H1 (cell line): ENCODE measurements at regions not wholly inside any gene's neighbourhood (a gene's known extent, or its start where the extent isn't known, plus 50 kb on each side); places are given as distances from the start of the nearest gene placed in this dataset.

Experiments
- CTCF ChIA-PET: fragments of 300-600 bp; sonication (Branson Sonifier 250); formaldehyde crosslinking; loops from one replicate; lab custom pipeline; 2021; ENCODE audit not compliant: partially characterized antibody; lab: Charles Lee
- POLR2A ChIA-PET: fragments of 300-600 bp; sonication (Branson Sonifier 250); formaldehyde crosslinking; loops from one replicate; lab custom pipeline; 2021; ENCODE audit warnings: inconsistent platforms; ENCODE audit not compliant: partially characterized antibody; lab: Charles Lee
- DNase-seq, 2 experiments: peaks; one replicate each; pipeline versions ENCODE4 v3.0.0 to v3.0.0-alpha.2; 2010 to 2022; ENCODE audit warnings: low spot score in 2 of 2, low read depth in 1 of 2, mixed read lengths in 1 of 2
- FAIRE-seq: peaks from 2 replicates; lab custom pipeline; 2011; peaks lifted over from hg19 to GRCh38; lab: Jason Lieb, UNC
- H2AFZ ChIP-seq: 2 replicates; pipeline ENCODE4 v1.8.1; 2012; ENCODE audit warnings: low read length, inconsistent platforms
- H2AK5ac ChIP-seq: 2 replicates; pipeline ENCODE4 v1.6.1; 2013; ENCODE audit warnings: low read depth, low read length
- H2BK120ac ChIP-seq: replicated peaks from 2 replicates; pipeline ENCODE3; 2013; ENCODE audit warnings: low read depth, low read length, inconsistent platforms
- H2BK12ac ChIP-seq: 2 replicates; pipeline ENCODE4 v1.6.1; 2013; ENCODE audit warnings: low read depth, low read length
- H2BK15ac ChIP-seq: 2 replicates; pipeline ENCODE4 v1.6.1; 2013; ENCODE audit warnings: low read length
- H2BK20ac ChIP-seq: 2 replicates; pipeline ENCODE4 v1.6.1; 2013; ENCODE audit warnings: low read length
- H2BK5ac ChIP-seq: 2 replicates; pipeline ENCODE4 v1.6.1; 2013; ENCODE audit warnings: low read depth, low read length
- H3K14ac ChIP-seq: 2 replicates; pipeline ENCODE4 v1.6.1; 2013; ENCODE audit warnings: inconsistent platforms; ENCODE audit not compliant: insufficient read length
- H3K18ac ChIP-seq: 2 replicates; pipeline ENCODE4 v1.6.1; 2013; ENCODE audit warnings: low read length; ENCODE audit errors: extremely low read depth
- H3K23ac ChIP-seq: 2 replicates; pipeline ENCODE4 v1.6.1; 2013; ENCODE audit warnings: inconsistent platforms; ENCODE audit not compliant: insufficient read length
- H3K23me2 ChIP-seq: 2 replicates; pipeline ENCODE4 v1.6.1; 2013; ENCODE audit warnings: low read depth, low read length
- H3K27ac ChIP-seq: 2 replicates; pipeline ENCODE4 v1.6.1; 2011; ENCODE audit warnings: low read depth, low read length, inconsistent platforms
- H3K27me3 ChIP-seq, 4 experiments: replicated peaks in 1 of 4; 1 replicate in 1 of 4; 2 replicates in 3 of 4; pipeline versions ENCODE4 v1.6.1 to v1.8.1; 2011 to 2013; ENCODE audit warnings: low read length in 3 of 4, mild to moderate bottlenecking in 3 of 4, inconsistent platforms in 2 of 4, mixed read lengths in 2 of 4, moderate library complexity in 1 of 4; ENCODE audit not compliant: control insufficient read depth in 3 of 4, insufficient read depth in 3 of 4; ENCODE audit errors: extremely low read depth in 1 of 4
- H3K36me3 ChIP-seq, 4 experiments: 2 replicates each; pipeline versions ENCODE4 v1.6.1 to v1.8.1; 2011 to 2013; ENCODE audit warnings: mild to moderate bottlenecking in 4 of 4, low read length in 3 of 4, moderate library complexity in 2 of 4, control low read depth in 1 of 4, inconsistent platforms in 1 of 4; ENCODE audit not compliant: insufficient read depth in 4 of 4, control insufficient read depth in 2 of 4
- H3K4ac ChIP-seq: replicated peaks from 2 replicates; pipeline ENCODE3; 2013; ENCODE audit warnings: low read length, low read depth, mixed read lengths, inconsistent platforms; ENCODE audit not compliant: insufficient read length
- H3K4me1 ChIP-seq, 4 experiments: replicated peaks in 1 of 4; 1 replicate in 1 of 4; 2 replicates in 3 of 4; pipeline versions ENCODE4 v1.6.1 to v1.8.1; 2011 to 2013; ENCODE audit warnings: low read length in 3 of 4, inconsistent platforms in 2 of 4, mixed read lengths in 1 of 4; ENCODE audit not compliant: insufficient read depth in 4 of 4, control insufficient read depth in 3 of 4
- H3K4me2 ChIP-seq, 2 experiments: 2 replicates each; pipeline versions ENCODE4 v1.6.1 to v1.8.1; 2011 to 2013; ENCODE audit warnings: low read depth in 2 of 2, low read length in 2 of 2, control low read depth in 1 of 2, inconsistent platforms in 1 of 2, mild to moderate bottlenecking in 1 of 2; ENCODE audit not compliant: insufficient read depth in 1 of 2
- H3K4me3 ChIP-seq, 4 experiments: fragments of 200-600, 300-600 bp in 1 of 4; sonication (generic), shearing (Covaris generic), sonication (Bioruptor Twin) in 1 of 4; 2 replicates each; pipeline versions ENCODE4 v1.5.1 to v1.8.1; 2011 to 2016; ENCODE audit warnings: low read length in 4 of 4, low read depth in 3 of 4, control low read depth in 2 of 4, inconsistent platforms in 2 of 4, mild to moderate bottlenecking in 2 of 4, mixed read lengths in 1 of 4, moderate library complexity in 1 of 4; ENCODE audit not compliant: insufficient read depth in 2 of 4; ENCODE audit errors: extremely low read depth in 1 of 4
- H3K56ac ChIP-seq: replicated peaks from 2 replicates; pipeline ENCODE3; 2013; ENCODE audit warnings: low read depth, mild to moderate bottlenecking, mixed read lengths, low read length, inconsistent platforms; ENCODE audit not compliant: insufficient read length
- H3K79me1 ChIP-seq: 2 replicates; pipeline ENCODE4 v1.6.1; 2013; ENCODE audit warnings: low read depth, low read length, control low read depth
- H3K79me2 ChIP-seq, 2 experiments: 2 replicates each; pipeline versions ENCODE4 v1.6.1 to v1.8.1; 2012 to 2013; ENCODE audit warnings: low read length in 2 of 2, mild to moderate bottlenecking in 2 of 2, inconsistent platforms in 1 of 2; ENCODE audit not compliant: insufficient read depth in 2 of 2, control insufficient read depth in 1 of 2
- H3K9ac ChIP-seq, 4 experiments: replicated peaks in 1 of 4; 1 replicate in 1 of 4; 2 replicates in 3 of 4; pipeline versions ENCODE4 v1.6.1 to v1.8.1; 2011 to 2013; ENCODE audit warnings: low read depth in 3 of 4, low read length in 3 of 4, control low read depth in 2 of 4, mild to moderate bottlenecking in 2 of 4, moderate library complexity in 2 of 4, inconsistent platforms in 1 of 4; ENCODE audit errors: extremely low read depth in 1 of 4
- H3K9me3 ChIP-seq, 2 experiments: 2 replicates each; pipeline versions ENCODE4 v1.6.1 to v1.8.1; 2012 to 2013; ENCODE audit warnings: mild to moderate bottlenecking in 2 of 2, moderate library complexity in 2 of 2, control low read depth in 1 of 2, inconsistent platforms in 1 of 2, low read depth in 1 of 2, low read length in 1 of 2, mixed read lengths in 1 of 2; ENCODE audit not compliant: insufficient read depth in 2 of 2
- H4K20me1 ChIP-seq, 2 experiments: replicated peaks in 1 of 2; 2 replicates each; pipeline versions ENCODE3 to v1.8.1; 2011 to 2013; ENCODE audit warnings: inconsistent platforms in 2 of 2, low read length in 2 of 2, mild to moderate bottlenecking in 1 of 2; ENCODE audit not compliant: insufficient read depth in 2 of 2, control insufficient read depth in 1 of 2
- H4K5ac ChIP-seq: 2 replicates; pipeline ENCODE4 v1.6.1; 2013; ENCODE audit warnings: low read length, low read depth, mixed read lengths, inconsistent platforms; ENCODE audit not compliant: insufficient read length
- H4K8ac ChIP-seq: 2 replicates; pipeline ENCODE4 v1.8.0; 2013; ENCODE audit warnings: mild to moderate bottlenecking, moderate library complexity, low read length, inconsistent platforms; ENCODE audit not compliant: insufficient read depth; ENCODE audit errors: extremely low read depth
- H4K91ac ChIP-seq: replicated peaks from 2 replicates; pipeline ENCODE3; 2013; ENCODE audit warnings: low read length, mixed read lengths, inconsistent platforms; ENCODE audit not compliant: insufficient read length
- CBX8 ChIP-seq: fragments of 300-800, 300-1000 bp; sonication (generic); IDR thresholded peaks from 2 replicates; pipeline ENCODE4 v1.7.1; 2016; ENCODE audit warnings: low read depth, low read length, borderline replicate concordance
- CTBP2 ChIP-seq: IDR thresholded peaks from 2 replicates; pipeline ENCODE4 v1.7.0; 2011; ENCODE audit warnings: borderline replicate concordance, mild to moderate bottlenecking, moderate library complexity, mixed read lengths, low read length; ENCODE audit not compliant: insufficient read depth, insufficient read length
- EP300 ChIP-seq, 2 experiments: IDR thresholded peaks; 1 replicate in 1 of 2; 2 replicates in 1 of 2; pipeline ENCODE4 v1.6.1; 2011 to 2012; ENCODE audit warnings: low read depth in 2 of 2, low read length in 2 of 2, mild to moderate bottlenecking in 2 of 2, borderline replicate concordance in 1 of 2, inconsistent platforms in 1 of 2, moderate library complexity in 1 of 2
- HDAC2 ChIP-seq, 2 experiments: fragments of 300-600 bp in 1 of 2; sonication (generic) in 1 of 2; IDR thresholded peaks; 2 replicates each; pipeline ENCODE4 v1.6.1; 2011 to 2012; ENCODE audit warnings: low read depth in 2 of 2, low read length in 2 of 2, mild to moderate bottlenecking in 2 of 2, moderate library complexity in 2 of 2, borderline replicate concordance in 1 of 2, inconsistent platforms in 1 of 2
- POLR2A ChIP-seq, 2 experiments: IDR thresholded peaks; 1 replicate in 1 of 2; 2 replicates in 1 of 2; pipeline ENCODE4 v1.6.1; 2011; ENCODE audit warnings: low read depth in 2 of 2, low read length in 2 of 2, mild to moderate bottlenecking in 2 of 2; ENCODE audit errors: control extremely low read depth in 1 of 2
- SRF ChIP-seq: IDR thresholded peaks from 2 replicates; pipeline ENCODE4 v1.6.1; 2011; ENCODE audit warnings: mild to moderate bottlenecking, low read depth, low read length, moderate library complexity
- SUZ12 ChIP-seq: fragments of 200-600 bp; sonication (generic); IDR thresholded peaks from 2 replicates; pipeline ENCODE4 v1.6.1; 2012; ENCODE audit warnings: mild to moderate bottlenecking, inconsistent platforms, low read length, moderate library complexity, mixed read lengths
- TAF1 ChIP-seq: IDR thresholded peaks from 2 replicates; pipeline ENCODE4 v1.6.1; 2011; ENCODE audit warnings: mild to moderate bottlenecking, low read depth, low read length
- WGBS, 2 experiments: shearing (Covaris generic) in 1 of 2; methylation state at CpG; one replicate each; pipeline versions ENCODE4 v1.1.6 to v1.1.7; 2013 to 2015; ENCODE audit warnings: low lambda C conversion rate in 2 of 2, mixed read lengths in 2 of 2, inconsistent platforms in 1 of 2, low coverage in 1 of 2, missing lambda C conversion rate in 1 of 2; ENCODE audit not compliant: insufficient replicate concordance in 2 of 2, insufficient coverage in 1 of 2, insufficient read length in 1 of 2; ENCODE audit errors: extremely low coverage in 1 of 2, missing lambda C conversion rate in 1 of 2; 5-methylcytosine and 5-hydroxymethylcytosine counted together
- TF ChIP-seq, protein P1 (sequence below): IDR thresholded peaks from 2 replicates; pipeline ENCODE4 v1.6.1; 2011; ENCODE audit warnings: low read depth, mild to moderate bottlenecking, low read length; ENCODE audit not compliant: insufficient read depth
- TF ChIP-seq, protein P2 (sequence below): IDR thresholded peaks from 2 replicates; pipeline ENCODE4 v1.6.1; 2012; ENCODE audit warnings: inconsistent platforms

DNA sequence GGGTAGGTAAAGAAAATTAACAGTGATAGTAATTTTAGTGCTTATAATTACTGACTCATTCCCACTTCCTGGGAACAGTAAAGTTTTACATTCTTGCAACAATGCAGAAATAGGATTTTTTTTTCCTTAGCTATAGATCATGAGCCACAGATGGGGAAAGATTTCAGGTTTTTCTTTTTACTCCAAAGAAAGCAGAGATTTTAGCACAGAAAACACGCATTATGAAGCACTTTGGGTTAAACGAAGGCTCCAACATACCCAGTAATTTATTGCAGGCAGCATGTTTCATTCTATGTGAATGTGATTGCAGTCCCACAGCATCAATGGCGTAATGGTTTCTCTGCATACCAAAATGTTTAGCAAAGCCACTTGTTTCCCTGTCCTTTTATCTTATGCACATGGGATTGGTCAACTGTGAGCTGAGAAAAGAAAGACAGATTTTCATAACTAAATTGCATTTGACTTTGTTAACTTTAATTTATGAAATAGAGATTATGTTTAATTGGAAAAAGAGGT is 124.6 kb upstream of the E2F7 start:
- no peak overlapping the region for H2BK120ac ChIP-seq
- H4K5ac ChIP-seq = no peak overlapping the region
- H3K9ac ChIP-seq = no peak overlapping the region
- no peak overlapping the region for H3K56ac ChIP-seq
- no peaks in the 10 kb centered on the region for H3K4me1 ChIP-seq
- no peaks in the 10 kb centered on the region for H4K20me1 ChIP-seq
- H2BK15ac ChIP-seq = no peak overlapping the region
- no peak overlapping the region for H2BK20ac ChIP-seq
- H3K27ac ChIP-seq = no peak overlapping the region
- no peak overlapping the region for H2BK12ac ChIP-seq
- H3K4ac ChIP-seq = no peak overlapping the region
- CTCF ChIA-PET = interaction anchor here (0.6 kb wide), 1 partner anchor 20 kb away, joined by 4 read pairs; no protein-coding TSS in a partner anchor
- no peaks in the 10 kb centered on the region for H3K79me2 ChIP-seq
- H3K23ac ChIP-seq = no peak overlapping the region
- no peaks in the 10 kb centered on the region for H3K27me3 ChIP-seq
- TF ChIP-seq TAF1 (no peak), CTBP2 (no peak), HDAC2 (IDR thresholded peaks at IDR 0.05; ENCODE audit: borderline replicate concordance in 1 of 2, low read depth in 2 of 2, low read length in 2 of 2) (no peak), SRF (no peak), CBX8 (no peak), EP300 (IDR thresholded peaks at IDR 0.05; ENCODE audit: borderline replicate concordance in 1 of 2, low read depth in 2 of 2, low read length in 2 of 2) (no peak), SUZ12 (no peak), POLR2A (IDR thresholded peaks at IDR 0.05; ENCODE audit: control extremely low read depth in 1 of 2, low read depth in 2 of 2, low read length in 2 of 2) (no peak)
- TF ChIP-seq, protein P1, sequence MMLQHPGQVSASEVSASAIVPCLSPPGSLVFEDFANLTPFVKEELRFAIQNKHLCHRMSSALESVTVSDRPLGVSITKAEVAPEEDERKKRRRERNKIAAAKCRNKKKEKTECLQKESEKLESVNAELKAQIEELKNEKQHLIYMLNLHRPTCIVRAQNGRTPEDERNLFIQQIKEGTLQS = no peak
- TF ChIP-seq, protein P2, sequence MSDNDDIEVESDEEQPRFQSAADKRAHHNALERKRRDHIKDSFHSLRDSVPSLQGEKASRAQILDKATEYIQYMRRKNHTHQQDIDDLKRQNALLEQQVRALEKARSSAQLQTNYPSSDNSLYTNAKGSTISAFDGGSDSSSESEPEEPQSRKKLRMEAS = no peak
- H3K36me3 ChIP-seq = no peaks in the 10 kb centered on the region
- H3K79me1 ChIP-seq = no peaks in the 10 kb centered on the region
- DNase-seq = no peak
- H4K91ac ChIP-seq = no peak overlapping the region
- no peak for FAIRE-seq
- peaks cover 2% of the 10 kb centered on the region; the same call in 1 of the 2 replicates for H3K23me2 ChIP-seq
- H3K4me2 ChIP-seq = no peak overlapping the region
- POLR2A ChIA-PET = no interaction called here
- no peak overlapping the region for H2BK5ac ChIP-seq
- H3K4me3 ChIP-seq = no peak overlapping the region
- H2AK5ac ChIP-seq = no peak overlapping the region
- WGBS, 2 experiments = 85% methylated on average over 3 of the region's 3 CpGs; no CpG with 5 or more reads in 1 of the 2 experiments
- H4K8ac ChIP-seq = no peak overlapping the region
- H3K9me3 ChIP-seq = no peaks in the 10 kb centered on the region
- no peak overlapping the region for H2AFZ ChIP-seq
- no peak overlapping the region for H3K14ac ChIP-seq
- H3K18ac ChIP-seq = no peak overlapping the region
